NCI-H524 treated with DMSO at 0.1 percent for 48 hours (cell line): ENCODE measurements at regions not wholly inside any gene's neighbourhood (a gene's known extent, or its start where the extent isn't known, plus 50 kb on each side); places are given as distances from the start of the nearest gene placed in this dataset.
"Not testable (repeated sequence)": the region's sequence is repeated elsewhere in the genome, so short reads cannot be mapped to it uniquely, and the experiment has no call there.

Experiments used
- DNase-seq: peaks from one replicate; lab custom pipeline; 2025; lab: John Stamatoyannopoulos, UW

DNA sequence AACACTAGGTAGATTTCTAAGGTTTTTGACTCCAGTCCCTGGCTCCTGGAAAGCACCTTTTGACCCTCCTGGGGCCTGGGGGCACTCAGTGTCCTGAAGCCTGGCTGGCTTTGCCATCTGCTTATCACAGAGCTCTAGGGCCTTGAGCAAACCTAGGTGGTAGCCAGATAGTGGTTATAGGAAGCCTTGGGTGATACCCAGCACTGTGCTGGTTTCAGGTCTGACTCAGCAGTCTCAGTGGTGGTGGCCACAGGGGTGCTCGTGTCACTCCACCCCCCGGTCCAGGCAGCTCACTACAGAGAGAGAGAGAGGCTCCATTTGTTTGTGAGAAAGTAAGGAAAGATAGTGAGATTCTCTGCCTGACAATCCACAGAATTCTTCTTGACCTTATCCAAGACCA lies 195.8 kb upstream of the ZFP42 start:
- no peak for DNase-seq

DNA sequence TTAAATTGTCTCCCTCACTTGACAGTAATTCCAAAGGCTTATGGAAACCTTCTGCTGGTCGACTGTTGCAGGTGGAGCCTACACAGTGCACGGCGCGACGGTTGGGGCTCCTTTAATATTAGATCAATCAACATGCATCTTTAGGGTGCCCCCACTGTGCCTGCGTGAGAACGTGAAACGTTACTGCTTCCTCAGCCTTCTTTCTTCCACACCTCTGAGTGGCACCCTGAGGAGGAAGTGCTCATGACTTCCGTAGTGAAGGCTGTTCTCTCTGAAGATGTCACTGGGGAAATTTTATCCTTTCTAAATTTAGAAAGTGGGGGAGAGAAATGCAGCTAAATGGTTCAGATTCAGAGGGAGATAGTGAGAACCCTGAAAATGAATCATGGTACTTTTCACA lies 184.0 kb upstream of the ZFP42 start:
- DNase-seq = no peak

DNA sequence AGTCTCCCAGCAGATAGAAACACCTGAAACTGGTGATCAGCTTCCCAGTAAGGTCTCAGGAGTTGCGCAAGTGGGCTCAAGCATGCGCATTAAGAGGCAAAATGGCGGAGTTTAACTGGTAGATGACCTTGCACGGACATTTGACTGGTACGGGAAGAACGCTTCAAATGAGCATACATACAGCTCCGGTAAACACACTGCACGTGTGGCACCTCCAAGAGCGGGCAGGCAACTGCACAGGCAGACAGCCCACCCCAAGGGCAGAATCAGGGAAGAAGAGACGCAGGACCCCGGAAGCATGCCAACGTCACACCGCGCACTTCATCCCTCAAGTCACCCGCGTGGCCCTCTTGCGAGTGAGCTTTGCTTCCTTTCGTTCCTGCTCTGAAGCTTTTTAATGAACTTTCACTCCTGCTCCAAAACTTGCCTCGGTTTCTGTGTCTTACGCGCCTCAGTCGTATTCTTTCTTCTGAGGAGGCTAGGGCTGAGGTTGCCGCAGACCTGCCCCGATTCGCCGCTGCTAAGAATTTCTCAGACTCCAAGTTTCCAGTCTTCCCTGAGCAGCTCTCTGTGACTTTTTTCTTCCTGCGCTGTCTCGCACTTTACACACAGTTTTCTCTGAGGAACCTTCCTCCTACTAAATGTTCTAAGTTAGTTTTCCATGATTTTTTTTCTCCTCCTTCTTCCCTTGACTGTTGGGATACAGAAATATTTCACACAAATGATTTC lies 180.7 kb upstream of the ZFP42 start:
- no peak for DNase-seq

DNA sequence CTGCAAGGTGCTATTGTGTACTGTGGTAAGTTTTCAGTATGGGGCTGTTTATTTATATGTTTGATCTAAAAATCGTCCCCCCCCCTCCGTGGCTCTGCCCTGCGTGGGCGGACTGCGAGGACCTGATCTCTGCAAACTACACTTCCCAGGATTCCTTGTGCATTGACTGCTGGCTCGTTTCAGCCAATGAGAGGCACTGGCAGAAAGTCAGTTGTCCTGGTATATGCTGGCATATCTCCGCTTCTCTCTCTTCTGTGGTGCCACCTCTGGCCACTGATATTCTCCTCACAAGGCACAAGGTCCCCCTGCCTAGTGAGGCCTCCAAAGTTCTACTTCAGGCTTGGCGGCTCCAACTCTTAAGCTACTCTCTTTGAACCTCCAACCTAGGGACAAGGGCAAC lies 168.8 kb upstream of the ZFP42 start:
- no peak for DNase-seq

DNA sequence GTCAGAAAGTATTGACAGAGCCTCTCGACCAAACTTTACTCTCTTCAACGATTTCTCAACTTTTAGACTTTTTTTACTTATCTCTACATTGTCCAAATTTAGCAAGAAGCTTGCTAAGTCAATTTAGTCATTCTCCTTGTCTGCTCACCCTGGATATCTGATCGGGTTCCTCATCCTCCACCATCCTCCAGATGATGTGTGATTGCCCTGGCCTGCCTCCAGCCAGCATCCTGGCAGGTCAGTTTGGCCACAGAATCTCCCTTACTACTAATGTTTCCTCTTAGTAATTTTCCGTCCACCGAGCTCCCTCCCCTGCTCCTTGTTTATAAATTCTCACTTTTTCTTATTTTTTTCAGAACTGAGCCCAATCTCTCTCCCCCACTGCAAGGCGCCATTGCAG lies 167.9 kb upstream of the ZFP42 start:
- DNase-seq = no peak

DNA sequence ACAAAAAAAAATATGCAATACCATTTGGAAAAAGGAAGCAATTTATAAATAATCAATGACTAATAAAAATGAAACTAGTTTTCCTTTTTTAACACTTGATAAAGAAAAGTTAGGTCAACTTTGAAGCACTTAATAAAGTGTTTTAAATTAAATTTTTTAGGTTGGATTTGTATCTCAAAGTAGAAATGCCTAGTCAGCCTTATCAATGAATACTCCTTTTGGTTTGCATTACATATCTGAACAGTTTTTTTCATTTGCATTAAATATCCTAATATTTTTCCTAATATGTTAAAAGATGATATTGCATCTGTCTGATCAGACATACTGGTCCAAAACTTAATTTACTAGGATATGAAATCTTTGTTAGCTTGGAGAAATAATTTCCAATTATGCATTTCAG lies 155.8 kb upstream of the ZFP42 start:
- DNase-seq = no peak

DNA sequence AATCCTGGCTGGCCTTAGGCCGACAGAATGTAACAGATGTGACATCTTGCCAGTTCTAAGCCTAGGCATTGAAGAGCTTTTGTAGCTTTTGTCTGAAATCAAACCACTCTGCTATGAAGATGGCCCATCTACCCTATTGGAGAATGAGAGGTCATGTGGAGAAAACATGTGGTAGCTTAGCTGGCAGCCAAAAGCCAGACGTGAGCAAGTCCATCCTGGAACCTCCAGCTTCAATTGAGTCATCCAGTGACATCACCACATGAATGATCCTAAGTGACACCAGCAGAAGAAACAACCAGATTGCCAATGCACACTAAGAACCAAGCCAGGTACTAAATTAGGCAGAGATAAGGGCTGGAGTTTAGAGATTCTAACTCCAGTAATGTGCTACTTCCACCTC lies 154.8 kb upstream of the ZFP42 start:
- peak; percentile 62 for DNase-seq

DNA sequence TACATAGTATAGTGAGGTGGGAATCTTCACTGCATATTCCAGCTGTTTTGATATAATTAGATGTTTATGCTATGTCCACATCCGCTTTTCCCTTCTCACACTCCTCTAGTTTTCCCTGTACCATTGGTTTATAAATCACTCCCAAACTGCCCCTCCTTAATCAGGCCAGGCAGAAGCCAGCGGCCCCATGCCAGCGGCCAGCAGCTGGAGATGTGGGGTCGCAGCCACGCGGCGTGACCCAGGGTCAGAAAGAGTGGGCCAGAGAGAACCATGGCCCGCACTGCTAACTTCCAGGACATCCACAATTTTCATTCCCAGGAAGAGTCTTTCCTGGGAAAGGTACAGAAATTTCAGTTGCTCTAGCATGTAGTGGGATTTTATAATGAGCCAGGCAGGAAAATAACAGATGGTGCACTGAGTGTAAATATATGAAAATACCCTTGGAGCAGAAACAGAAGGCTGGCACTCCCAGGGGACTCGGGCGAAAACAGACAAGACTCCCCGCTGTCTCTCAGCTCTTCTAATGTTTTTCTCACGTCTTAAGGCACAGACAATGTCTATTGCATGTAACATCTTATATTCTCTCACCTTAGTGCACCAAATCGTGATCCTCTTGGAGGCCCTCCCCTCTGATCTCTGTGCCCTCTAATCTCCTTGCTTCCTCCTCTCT lies 145.9 kb upstream of the ZFP42 start:
- peak; percentile 87 for DNase-seq

DNA sequence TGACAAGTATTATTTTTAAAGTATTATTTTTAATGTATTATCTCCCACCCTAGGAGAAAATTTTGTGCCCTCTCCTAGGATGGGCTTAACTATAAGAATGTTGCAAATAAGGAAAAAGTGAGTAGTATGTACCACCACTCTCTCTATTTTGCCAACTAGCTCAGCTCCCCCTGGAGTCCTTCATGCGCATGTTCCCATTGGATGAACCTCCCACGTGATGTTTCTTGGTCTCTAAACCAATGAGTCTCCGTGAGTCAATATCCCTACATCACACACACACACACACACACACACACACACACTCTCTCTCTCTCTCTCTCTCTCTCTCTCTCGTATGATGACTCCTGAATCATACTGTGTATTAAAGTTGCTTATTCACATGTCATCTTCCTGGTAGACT lies 129.7 kb upstream of the ZFP42 start:
- DNase-seq = no peak

DNA sequence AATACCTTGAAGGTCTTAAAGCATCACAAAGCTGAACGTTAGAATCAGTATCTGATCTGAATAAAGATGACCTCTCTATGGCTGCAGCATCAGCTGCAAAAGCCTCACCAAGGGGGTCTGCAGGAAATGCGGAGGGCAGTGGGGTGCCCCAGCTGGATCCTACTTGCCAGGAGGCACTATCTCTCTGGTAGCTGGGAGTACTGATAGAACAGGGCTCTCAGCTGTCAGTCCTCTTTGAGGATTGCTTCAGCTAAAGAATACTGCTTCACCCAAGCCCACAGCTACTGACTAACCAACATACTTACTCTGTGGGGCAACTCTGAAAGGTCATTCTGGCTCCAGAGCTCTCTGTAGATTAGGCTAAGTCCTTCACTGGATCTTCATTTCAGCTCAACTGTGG lies 112.5 kb upstream of the ZFP42 start:
- DNase-seq = no peak

DNA sequence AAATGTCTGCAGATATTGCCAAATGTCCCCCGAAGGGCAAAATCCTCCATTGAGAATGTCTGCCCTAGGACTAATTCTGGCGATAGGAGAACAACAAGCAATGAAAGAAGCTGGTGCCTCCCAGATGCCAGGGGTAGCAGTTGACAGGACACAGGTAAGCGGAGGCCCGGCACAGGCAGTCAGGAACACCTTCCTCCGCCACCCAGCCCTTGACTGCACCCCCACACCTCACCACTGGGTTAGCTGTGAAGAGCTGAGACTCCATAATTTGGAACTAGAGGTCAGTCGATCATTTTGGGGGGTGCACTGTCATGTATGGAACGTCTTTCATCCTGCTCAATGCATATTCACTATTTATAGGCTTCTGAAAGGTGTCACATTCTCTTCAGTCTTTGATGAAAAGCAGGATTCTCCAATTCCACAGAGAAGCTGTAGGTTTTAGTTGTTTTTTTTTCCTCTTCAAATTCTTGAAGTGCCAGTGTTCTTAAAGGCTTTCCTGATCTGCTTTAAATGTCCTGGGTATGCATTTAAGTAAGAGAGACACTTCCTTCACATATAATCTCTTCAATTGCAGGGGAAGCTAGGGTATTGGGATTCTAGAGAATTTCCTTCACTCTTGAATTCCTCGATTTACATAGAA lies 111.6 kb upstream of the ZFP42 start:
- DNase-seq = no peak

DNA sequence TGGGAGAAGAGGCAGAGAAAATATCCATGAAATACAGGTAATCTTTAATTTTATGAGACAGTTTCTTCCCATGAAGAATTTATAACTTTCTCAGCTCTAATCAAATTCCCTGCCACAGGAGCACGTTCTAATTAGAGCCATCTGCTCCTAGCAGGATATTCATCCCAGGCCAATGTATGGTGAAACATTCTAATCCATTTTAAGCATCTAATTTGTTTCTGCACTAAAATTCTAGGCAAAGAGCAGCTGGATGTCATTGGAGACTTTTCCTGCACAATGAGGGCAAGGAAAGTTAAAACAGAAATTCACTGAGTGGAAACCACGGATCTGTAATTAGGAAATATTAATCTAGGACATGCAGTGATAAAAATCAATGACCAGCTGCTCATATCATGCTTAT lies 107.7 kb upstream of the ZFP42 start:
- DNase-seq = peak; percentile 66

DNA sequence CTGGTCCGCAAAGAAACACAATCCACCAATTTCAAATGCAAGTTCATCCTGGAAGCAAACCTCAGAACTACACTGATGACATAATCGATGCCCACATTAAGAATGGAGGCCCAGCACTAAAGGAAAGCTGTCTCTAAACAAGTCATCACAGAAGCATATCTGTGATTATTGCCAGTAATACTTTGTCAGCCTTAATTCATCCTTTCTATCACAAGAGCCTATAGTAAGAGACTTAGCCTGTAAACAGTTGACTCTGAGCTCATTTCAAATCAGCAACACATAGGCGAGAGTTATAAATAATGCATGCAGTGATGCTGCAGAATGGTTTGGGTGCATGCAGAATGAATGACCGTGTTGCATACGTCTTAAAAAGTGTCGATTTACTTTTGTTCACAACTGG lies 105.9 kb upstream of the ZFP42 start:
- no peak for DNase-seq

DNA sequence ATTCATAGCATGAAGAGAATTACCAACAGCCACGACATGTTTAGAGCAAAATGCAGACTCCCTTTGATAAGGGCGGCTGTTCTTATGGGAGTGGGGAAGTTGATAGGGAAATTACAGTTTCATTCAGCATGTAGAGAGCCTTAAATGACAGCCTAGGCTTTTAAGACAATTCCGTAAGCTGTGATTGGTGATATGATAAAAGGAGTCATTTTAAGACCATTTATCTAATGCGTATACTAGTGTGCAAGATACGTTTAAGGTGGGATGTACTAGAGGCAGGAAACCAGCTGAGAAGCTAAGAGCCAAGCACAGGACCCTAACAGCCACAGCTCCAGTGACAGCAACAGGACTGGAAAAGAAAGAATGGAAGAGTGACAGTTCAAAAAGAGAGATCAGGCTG lies 102.2 kb upstream of the ZFP42 start:
- no peak for DNase-seq

DNA sequence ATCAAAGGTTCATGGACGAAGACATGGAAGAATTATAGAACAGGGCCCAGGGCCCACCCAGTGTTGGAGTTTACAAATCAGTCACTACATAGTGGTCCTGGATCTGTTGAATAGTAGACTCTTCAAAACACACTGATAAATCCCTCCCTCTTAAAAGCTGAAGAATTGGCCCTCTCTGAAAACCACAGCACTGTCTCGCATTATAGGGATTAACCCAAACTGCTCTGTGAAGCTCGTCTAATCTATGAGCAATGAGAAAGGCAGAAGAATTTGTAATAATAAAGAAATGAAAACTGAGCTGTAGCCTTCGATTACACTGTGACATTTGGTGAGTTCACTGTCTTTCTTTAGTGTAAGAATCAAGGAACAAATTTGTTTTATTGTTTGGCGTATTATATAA lies 92.5 kb upstream of the ZFP42 start:
- no peak for DNase-seq

DNA sequence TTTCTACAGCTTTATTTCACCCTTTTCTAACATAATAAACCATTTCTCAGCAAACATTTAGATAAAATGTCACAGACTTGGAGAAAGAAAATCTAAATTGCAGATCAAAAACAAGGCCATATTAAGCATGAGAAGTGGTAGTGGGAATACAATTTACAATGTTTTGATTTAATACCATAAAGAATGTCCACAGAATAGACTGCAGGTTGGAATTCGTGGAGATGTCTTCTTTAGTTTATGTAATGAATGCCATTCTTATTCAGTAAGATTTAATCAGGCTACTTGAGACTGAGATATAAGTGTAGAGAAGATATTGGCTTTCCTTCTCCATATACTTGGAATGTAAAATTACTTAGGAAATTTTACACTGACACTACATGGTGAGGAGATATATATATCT lies 91.9 kb upstream of the ZFP42 start:
- DNase-seq = no peak

DNA sequence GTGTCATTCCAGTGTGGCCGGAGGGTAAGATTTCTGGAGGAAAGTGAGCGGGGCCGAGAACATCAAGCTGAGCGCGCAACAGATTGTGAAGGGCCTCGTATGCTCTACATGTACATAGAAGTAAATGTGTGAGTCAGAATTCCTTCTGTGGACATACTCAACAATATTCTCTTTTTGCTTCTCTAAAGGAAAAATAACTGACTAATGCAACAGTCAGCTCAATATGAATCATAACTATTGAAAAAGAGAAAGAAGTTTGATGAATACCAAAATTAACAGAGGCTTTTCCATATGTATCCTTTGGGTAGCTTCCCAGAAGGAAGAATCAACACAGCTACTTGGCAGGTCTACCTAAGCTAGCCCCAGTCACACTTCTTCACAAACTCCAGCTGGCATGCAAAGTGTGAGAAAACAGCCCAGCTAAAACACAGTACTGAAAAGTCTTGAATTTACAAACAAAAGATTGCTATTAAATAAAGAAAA lies 87.5 kb upstream of the ZFP42 start:
- DNase-seq = no peak

DNA sequence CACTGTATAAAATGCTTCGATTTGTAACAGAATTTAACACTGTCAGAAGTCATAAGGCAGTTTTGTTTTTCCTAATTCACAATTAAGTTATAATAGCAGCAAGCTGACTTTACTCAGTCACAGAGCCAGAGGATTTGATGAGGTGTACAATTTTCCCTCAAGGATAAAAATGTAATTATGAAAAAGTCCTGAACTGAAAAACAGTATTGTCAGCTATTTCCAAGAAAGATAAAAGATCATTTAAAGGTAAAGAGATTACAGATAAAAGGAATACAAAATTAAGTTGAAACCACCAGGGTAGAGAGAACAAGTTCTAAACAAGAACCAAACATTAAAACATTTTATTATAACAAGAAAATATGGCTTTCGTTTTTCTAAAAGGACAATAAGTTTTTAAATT lies 86.8 kb upstream of the ZFP42 start:
- no peak for DNase-seq

DNA sequence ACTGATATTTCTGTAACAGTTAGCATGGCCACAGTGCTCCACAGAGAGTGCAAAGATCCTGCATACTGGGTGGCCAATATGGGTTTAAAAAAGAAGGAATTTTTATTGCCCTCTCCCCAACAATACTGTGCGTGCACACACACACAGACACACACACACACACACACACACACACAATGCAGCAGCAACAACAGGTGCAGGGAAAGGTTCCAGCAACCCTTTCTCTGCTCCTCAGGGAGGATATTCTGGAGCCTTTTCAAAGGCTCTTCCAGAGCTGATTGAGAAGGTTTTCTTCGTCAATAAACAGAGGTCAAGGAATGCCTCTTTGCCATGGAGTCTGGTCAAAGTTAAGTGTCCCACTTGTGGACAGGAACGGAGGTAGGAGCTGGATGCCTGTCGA lies 84.8 kb upstream of the ZFP42 start:
- DNase-seq = no peak

DNA sequence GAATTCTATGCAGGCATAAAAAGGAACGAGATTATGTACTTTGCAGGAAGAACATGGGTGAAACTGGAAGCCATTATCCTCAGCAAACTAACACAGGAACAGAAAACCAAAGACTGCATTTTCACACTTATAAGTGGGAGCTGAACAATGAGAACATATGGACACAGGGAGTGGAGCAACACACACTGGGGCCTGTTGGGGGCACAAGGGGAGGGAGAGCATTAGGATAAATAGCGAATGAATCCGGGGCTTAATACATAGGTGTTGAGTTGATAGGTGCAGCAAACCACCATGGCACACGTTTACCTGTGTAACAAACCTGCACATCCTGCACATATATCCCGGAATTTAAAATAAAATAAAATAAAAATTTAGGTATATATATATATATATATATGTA lies 80.2 kb upstream of the ZFP42 start:
- DNase-seq = not testable (repeated sequence)

DNA sequence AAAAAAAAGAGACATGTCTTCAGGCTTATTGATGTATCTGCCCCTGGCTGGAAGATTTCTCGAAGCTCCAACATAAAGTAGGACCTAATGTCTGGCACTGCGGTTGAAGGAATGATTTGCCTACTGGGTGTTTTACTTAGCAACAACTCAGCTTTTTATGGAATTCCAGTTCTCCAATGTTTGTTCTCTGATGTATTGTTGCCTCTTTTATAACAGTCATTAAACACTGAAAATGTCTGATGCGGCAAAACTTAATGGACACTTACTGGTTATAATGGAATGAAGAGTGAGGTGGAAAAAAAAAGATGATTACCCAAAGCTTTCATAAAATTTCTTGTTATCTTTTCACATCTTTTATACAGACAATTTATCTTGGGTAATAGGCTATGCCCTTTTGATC lies 75.6 kb upstream of the ZFP42 start:
- DNase-seq = no peak

DNA sequence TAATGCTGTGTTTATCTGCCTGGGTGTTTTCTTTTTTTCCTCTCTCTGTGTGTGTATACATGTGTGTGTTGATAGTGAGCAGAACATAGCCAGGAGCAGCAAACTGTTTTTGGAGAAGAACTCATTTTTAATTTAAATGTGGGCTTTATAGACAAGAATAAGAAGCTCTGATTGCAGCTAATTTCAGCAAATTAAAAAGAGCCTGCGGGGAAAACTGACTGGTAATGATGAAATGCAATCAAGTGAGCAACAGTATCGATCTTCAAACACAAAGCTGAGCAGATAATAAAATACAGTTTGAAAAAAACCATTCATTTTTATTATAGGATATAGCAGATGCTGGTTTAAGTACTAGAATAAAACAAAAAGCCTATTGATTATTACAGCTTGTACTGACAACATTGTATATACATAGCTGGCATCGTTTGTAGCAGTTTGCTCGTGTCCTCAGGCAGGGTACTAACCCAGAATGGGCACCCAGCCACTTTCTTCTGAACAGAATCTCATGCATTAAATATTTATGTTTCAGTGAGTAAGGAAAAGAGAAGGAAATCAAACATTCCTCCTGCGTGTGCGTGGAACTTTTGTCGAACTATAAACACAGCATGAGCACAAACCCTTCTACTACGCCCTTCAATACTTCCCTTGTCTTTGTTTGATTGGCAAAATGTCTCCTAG lies 73.5 kb upstream of the ZFP42 start:
- no peak for DNase-seq

DNA sequence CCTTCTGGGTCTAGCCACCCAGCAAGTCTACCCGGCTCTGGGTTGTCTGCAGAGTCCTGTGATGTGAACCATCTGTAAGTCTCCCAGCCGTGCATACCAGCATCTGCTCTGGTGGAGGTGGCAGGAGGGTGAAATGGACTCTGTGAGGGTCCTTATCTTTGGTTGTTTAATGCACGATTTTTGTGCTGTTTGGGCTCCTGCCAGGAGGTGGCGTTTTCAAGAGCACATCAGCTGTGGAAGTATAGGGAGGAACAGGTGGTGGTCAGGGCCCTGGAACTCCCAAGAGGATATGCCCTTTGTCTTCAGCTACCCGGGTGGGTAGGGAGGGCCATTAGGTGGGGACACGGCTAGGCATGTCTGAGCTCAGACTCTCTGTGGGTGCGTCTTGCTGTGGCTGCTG lies 66.5 kb upstream of the ZFP42 start:
- DNase-seq = peak; percentile 7
